ENCODE measurements at regions not wholly inside any gene's neighbourhood (a gene's known extent, or its start where the extent isn't known, plus 50 kb on each side); places are given as distances from the start of the nearest gene placed in this dataset.

- Histone ChIP-seq H3K4me3 (ENCODE audit: low read length) (no peak overlapping the region), H3K27me3 (ENCODE audit: control insufficient read depth, insufficient read depth, low read length, poor library complexity, severe bottlenecking) (no peaks in the 10 kb centered on the region), H3K9me3 (ENCODE audit: control insufficient read depth, low read length) (no peaks in the 10 kb centered on the region), H3K27ac (ENCODE audit: low read depth, low read length) (no peak overlapping the region), H3K9ac (ENCODE audit: extremely low read depth, low read length, poor library complexity, severe bottlenecking) (no peak overlapping the region), H3K36me3 (ENCODE audit: control insufficient read depth, insufficient read depth, low read length) (no peaks in the 10 kb centered on the region), H3K4me1 (ENCODE audit: control insufficient read depth, insufficient read depth, low read length) (no peaks in the 10 kb centered on the region)
- no peaks in the 10 kb centered on the region for H3K36me3 Mint-ChIP-seq (ENCODE audit: low read depth)
- no peaks in the 10 kb centered on the region for H3K27me3 Mint-ChIP-seq (ENCODE audit: insufficient read depth)
- no peak for TF ChIP-seq CTCF (conservative IDR thresholded peaks at IDR 0.05)
- peaks cover 76% of the 10 kb centered on the region for H3K9me3 Mint-ChIP-seq
- no peak for DNase-seq
- H3K4me1 Mint-ChIP-seq = no peaks in the 10 kb centered on the region
- no peak overlapping the region for H3K27ac Mint-ChIP-seq
- H3K4me3 Mint-ChIP-seq = no peak overlapping the region
Measured at GRCh38 chrX:65811558-65812228, 144.2 kb downstream of the MSN start.

Measured in endodermal cell (in vitro differentiated cells).